Tibial artery (tissue), 4 donors: ENCODE measurements at regions not wholly inside any gene's neighbourhood (a gene's known extent, or its start where the extent isn't known, plus 50 kb on each side); places are given as distances from the start of the nearest gene placed in this dataset.

Experiments
- DNase-seq, 2 donors: peaks; one replicate each; pipeline ENCODE4 v3.0.0-alpha.2; 2019
- H3K27ac ChIP-seq, 2 donors: fragments of 200-600 bp; sonication (generic) in 1 of 2; 1 replicate in 1 of 2; 2 replicates in 1 of 2; pipeline ENCODE4 v1.5.1; 2018 to 2019; ENCODE audit warnings: mild to moderate bottlenecking in 1 of 2
- H3K27me3 ChIP-seq, 2 donors: fragments of 200-600 bp; sonication (generic) in 1 of 2; one replicate each; pipeline versions ENCODE4 v1.5.1 to v1.6.0; 2016 to 2019
- H3K36me3 ChIP-seq, 3 donors: fragments of 200-600 bp; sonication (generic) in 2 of 3; one replicate each; pipeline ENCODE4 v1.5.1; 2016 to 2019; ENCODE audit warnings: mild to moderate bottlenecking in 2 of 3
- H3K4me1 ChIP-seq, 4 donors: fragments of 200-600 bp; sonication (generic) in 2 of 4; 1 replicate in 3 of 4; 2 replicates in 1 of 4; pipeline ENCODE4 v1.5.1; 2016 to 2019
- H3K4me3 ChIP-seq, 2 donors: fragments of 200-600 bp; sonication (generic) in 1 of 2; 1 replicate in 1 of 2; 2 replicates in 1 of 2; pipeline ENCODE4 v1.5.1; 2018 to 2019; ENCODE audit warnings: mild to moderate bottlenecking in 2 of 2
- H3K9me3 ChIP-seq, 3 donors: fragments of 200-600 bp; sonication (generic) in 1 of 3; one replicate each; pipeline ENCODE4 v1.5.1; 2016 to 2019
- intact Hi-C: fragments of 100-400 bp; cut with DNase I; formaldehyde crosslinking; loops from one replicate; pipeline ENCODE4 v1.15.0; 2023; ENCODE audit warnings: low total_unique reads
- TF ChIP-seq, protein P1 (sequence below), 2 experiments: fragments of 200-600 bp in 1 of 2; fragments of 450-650 bp in 1 of 2; IDR thresholded peaks; one replicate each; pipeline ENCODE4 v1.5.1; 2017 to 2019; ENCODE audit warnings: antibody characterized with exemption in 2 of 2, mild to moderate bottlenecking in 1 of 2, moderate library complexity in 1 of 2

DNA sequence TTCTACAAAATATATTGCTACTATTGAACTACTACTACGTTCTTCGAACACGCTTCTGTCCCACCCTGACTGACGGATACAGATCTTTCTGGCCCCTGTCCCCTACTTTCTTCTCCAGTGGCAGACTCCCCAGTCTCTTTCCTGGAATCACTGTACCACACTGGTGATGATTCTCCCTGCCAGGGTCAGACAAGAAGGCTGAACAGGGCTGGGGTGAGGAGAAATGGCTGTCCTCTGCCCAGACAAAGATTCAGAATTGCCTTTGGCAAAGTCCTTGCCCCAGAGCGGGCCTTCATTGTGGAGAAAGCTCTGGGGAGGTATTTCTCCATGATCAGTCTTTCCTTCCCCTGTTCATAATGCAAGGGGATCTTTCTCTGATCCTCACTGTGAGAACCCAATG is 1417.1 kb downstream of the BRD1 start:
- DNase-seq: no peak
- no peak overlapping the region for H3K27ac ChIP-seq

DNA sequence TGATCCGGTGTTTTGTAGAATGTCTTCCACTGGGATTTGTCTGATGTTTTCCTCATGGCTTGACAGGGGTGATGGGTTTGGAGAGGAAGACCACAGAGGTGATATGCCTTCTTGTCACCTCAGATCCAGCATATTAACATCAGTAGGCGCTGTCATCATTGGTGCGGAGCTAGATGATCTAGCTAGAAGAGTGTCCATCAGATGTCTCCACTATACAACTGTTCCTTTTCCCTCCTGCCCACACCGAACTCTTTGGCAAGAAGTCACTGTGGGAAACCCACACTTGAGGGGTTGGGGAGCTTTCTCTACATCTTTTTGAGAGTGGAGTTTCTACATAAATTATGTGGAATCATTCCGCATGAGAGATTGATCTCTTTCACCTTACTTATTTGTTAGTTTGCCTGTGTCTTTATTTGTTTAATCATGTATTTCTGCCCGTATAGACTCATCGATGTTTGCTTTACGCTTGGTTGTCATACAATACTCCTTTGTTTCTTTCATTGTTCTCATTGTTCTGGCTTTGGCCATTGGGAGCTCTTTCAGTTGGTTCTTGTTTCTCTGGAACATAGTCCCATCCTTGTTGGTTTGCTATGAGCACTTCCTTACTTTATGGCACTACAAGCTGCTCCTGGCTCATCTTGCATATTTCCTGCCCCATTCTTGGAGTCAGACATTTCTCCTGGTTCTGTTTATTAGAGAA is 1420.3 kb downstream of the BRD1 start:
- Histone ChIP-seq H3K36me3 (no peaks in the 10 kb centered on the region), H3K4me3 (no peak overlapping the region), H3K9me3 (no peaks in the 10 kb centered on the region), H3K4me1 (no peaks in the 10 kb centered on the region), H3K27ac (no peak overlapping the region), H3K27me3 (peaks cover 0 to 2% of the 10 kb centered on the region in 2 donors)
- intact Hi-C loops: no loop called here
- TF ChIP-seq, protein P1, sequence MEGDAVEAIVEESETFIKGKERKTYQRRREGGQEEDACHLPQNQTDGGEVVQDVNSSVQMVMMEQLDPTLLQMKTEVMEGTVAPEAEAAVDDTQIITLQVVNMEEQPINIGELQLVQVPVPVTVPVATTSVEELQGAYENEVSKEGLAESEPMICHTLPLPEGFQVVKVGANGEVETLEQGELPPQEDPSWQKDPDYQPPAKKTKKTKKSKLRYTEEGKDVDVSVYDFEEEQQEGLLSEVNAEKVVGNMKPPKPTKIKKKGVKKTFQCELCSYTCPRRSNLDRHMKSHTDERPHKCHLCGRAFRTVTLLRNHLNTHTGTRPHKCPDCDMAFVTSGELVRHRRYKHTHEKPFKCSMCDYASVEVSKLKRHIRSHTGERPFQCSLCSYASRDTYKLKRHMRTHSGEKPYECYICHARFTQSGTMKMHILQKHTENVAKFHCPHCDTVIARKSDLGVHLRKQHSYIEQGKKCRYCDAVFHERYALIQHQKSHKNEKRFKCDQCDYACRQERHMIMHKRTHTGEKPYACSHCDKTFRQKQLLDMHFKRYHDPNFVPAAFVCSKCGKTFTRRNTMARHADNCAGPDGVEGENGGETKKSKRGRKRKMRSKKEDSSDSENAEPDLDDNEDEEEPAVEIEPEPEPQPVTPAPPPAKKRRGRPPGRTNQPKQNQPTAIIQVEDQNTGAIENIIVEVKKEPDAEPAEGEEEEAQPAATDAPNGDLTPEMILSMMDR (IDR thresholded peaks at IDR 0.05): no peak
- DNase-seq: no peak

More for the DNA sequence above, 1417.1 kb downstream of the BRD1 start:
- Histone ChIP-seq H3K27me3 (no peaks in the 10 kb centered on the region), H3K4me3 (no peak overlapping the region), H3K9me3 (no peaks in the 10 kb centered on the region), H3K4me1 (no peaks in the 10 kb centered on the region), H3K36me3 (no peaks in the 10 kb centered on the region)
- TF ChIP-seq, protein P1 (IDR thresholded peaks at IDR 0.05): no peak
- intact Hi-C loops: no loop called here

DNA sequence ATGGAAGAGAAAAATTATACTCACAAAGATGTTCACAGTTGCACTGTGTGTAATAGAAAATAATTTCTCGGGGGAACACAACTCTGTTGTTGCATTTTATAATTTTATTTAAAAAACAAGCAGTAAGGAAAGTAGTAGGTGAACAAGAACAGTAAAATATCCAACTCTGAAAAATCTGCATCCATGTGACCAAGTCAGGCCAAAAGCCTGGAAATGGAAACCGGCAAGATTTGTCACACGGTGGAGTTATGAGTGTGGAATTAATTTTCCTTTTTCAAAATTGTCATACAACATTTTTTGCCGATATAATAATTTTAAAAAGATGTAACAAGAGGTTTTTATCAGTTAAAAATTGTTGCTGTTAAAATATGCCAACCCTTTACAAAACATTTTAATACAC is 1421.5 kb downstream of the BRD1 start:
- H3K27ac ChIP-seq: no peak overlapping the region
- DNase-seq: no peak

DNA sequence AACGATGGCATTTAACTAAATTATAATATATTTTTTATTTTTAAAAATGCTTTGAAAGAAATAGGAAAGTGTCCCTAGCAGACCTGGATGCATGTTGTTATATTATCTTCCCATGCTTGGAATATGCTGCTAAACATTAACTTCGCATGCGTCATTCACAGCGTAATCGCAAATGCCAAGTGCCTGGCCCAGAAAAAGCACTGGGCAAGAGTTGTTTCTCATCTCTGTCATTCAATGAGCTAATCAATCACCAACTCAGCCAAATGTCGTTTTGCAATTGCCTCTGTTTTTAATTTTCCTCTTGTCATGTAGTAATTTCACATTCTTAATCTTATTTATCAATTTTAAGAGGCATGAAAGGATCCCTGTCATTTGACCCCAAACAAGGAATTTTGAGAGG is 1421.9 kb downstream of the BRD1 start:
- Histone ChIP-seq H3K27me3 (peaks cover 0 to 2% of the 10 kb centered on the region in 2 donors), H3K27ac (no peak overlapping the region), H3K4me1 (no peaks in the 10 kb centered on the region), H3K9me3 (no peaks in the 10 kb centered on the region), H3K4me3 (no peak overlapping the region), H3K36me3 (no peaks in the 10 kb centered on the region)
- TF ChIP-seq, protein P1 (IDR thresholded peaks at IDR 0.05): no peak
- DNase-seq: no peak
- intact Hi-C loops: no loop called here

More for the DNA sequence above, 1421.5 kb downstream of the BRD1 start:
- Histone ChIP-seq H3K9me3 (no peaks in the 10 kb centered on the region), H3K4me3 (no peak overlapping the region), H3K36me3 (no peaks in the 10 kb centered on the region), H3K4me1 (no peaks in the 10 kb centered on the region), H3K27me3 (peaks cover 0 to 2% of the 10 kb centered on the region in 2 donors)
- TF ChIP-seq, protein P1 (IDR thresholded peaks at IDR 0.05): no peak
- intact Hi-C loops: no loop called here

DNA sequence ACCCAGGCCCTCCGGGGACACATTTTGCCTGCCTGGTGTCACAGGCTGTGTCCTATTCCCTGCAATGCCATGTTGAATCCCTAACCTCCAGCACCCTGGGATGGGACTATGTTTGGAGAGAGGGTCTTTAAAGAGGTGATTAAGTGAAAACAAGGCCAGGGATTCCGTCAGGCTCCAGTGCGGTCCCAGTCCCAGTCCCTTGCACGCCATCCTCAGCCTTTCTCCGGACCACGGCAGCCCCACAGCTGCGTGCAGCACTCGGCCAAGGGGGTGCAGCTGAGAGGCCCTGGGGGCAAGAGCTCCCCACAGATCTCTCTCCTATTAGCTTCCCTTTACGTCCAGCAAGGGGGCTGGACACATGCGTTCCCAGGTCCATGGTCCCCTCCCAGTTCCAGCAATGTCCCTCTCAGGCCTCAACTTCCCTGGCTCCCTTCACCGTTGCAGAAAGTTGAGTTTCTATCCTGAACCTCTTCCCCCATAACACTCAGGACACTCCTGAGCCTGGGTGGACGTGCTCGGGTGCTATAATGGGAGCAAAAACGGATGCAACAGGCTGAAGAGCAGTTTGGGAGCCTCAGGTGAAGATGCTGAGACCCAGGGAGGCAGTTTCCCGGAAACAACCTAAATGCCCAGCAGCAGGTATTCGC is 1422.7 kb downstream of the BRD1 start:
- DNase-seq: no peak
- Histone ChIP-seq H3K4me3 (no peak overlapping the region), H3K27me3 (peaks cover 0 to 2% of the 10 kb centered on the region in 2 donors), H3K27ac (no peak overlapping the region), H3K4me1 (no peaks in the 10 kb centered on the region), H3K9me3 (no peaks in the 10 kb centered on the region), H3K36me3 (no peaks in the 10 kb centered on the region)
- TF ChIP-seq, protein P1 (IDR thresholded peaks at IDR 0.05): no peak
- intact Hi-C loops: no loop called here
